ENCODE measurements at regions not wholly inside any gene's neighbourhood (a gene's known extent, or its start where the extent isn't known, plus 50 kb on each side); places are given as distances from the start of the nearest gene placed in this dataset.
"Not testable (repeated sequence)": the region's sequence is repeated elsewhere in the genome, so short reads cannot be mapped to it uniquely, and the experiment has no call there.

GRCh38 chr9:115883467-115884329 lies 269.9 kb upstream of the PAPPA start:
- DNase-seq (ENCODE audit: low spot score) = no peak

- DNase-seq (ENCODE audit: low spot score) = no peak
Observed at GRCh38 chr9:115884846-115885245, 268.7 kb upstream of the PAPPA start.

GRCh38 chr9:115888131-115888530 lies 265.5 kb upstream of the PAPPA start:
- no peak for DNase-seq (ENCODE audit: low spot score)

GRCh38 chr9:115891929-115892328 lies 261.7 kb upstream of the PAPPA start:
- DNase-seq (ENCODE audit: low spot score) = no peak

GRCh38 chr9:115898478-115898877 lies 255.1 kb upstream of the PAPPA start:
- not testable (repeated sequence) for DNase-seq (ENCODE audit: low spot score)

GRCh38 chr9:115900698-115901097 lies 252.9 kb upstream of the PAPPA start:
- DNase-seq (ENCODE audit: low spot score) = no peak

- DNase-seq (ENCODE audit: low spot score) = no peak
Observed at GRCh38 chr9:115910959-115911358, 242.6 kb upstream of the PAPPA start.

GRCh38 chr9:115912086-115912485 lies 241.5 kb upstream of the PAPPA start:
- DNase-seq (ENCODE audit: low spot score) = no peak

- DNase-seq (ENCODE audit: low spot score) = no peak
Observed at GRCh38 chr9:115913696-115914095, 239.9 kb upstream of the PAPPA start.

GRCh38 chr9:115914291-115914690 lies 239.3 kb upstream of the PAPPA start:
- DNase-seq (ENCODE audit: low spot score) = no peak

GRCh38 chr9:115921301-115921700 lies 232.3 kb upstream of the PAPPA start:
- no peak for DNase-seq (ENCODE audit: low spot score)

GRCh38 chr9:115922444-115922843 lies 231.1 kb upstream of the PAPPA start:
- DNase-seq (ENCODE audit: low spot score) = no peak

- DNase-seq (ENCODE audit: low spot score) = no peak
Observed at GRCh38 chr9:115923410-115923809, 230.2 kb upstream of the PAPPA start.

GRCh38 chr9:115923903-115924668 lies 229.5 kb upstream of the PAPPA start:
- no peak for DNase-seq (ENCODE audit: low spot score)

- DNase-seq (ENCODE audit: low spot score) = no peak
Observed at GRCh38 chr9:115924669-115924987, 229.0 kb upstream of the PAPPA start.

- DNase-seq (ENCODE audit: low spot score) = no peak
Observed at GRCh38 chr9:115925424-115925823, 228.2 kb upstream of the PAPPA start.

- no peak for DNase-seq (ENCODE audit: low spot score)
Observed at GRCh38 chr9:115930472-115930871, 223.1 kb upstream of the PAPPA start.

GRCh38 chr9:115938479-115938878 lies 215.1 kb upstream of the PAPPA start:
- DNase-seq (ENCODE audit: low spot score) = no peak

- no peak for DNase-seq (ENCODE audit: low spot score)
Observed at GRCh38 chr9:115939065-115939765, 214.4 kb upstream of the PAPPA start.

GRCh38 chr9:115941561-115942315 lies 211.9 kb upstream of the PAPPA start:
- no peak for DNase-seq (ENCODE audit: low spot score)

GRCh38 chr9:115943431-115944165 lies 210.0 kb upstream of the PAPPA start:
- no peak for DNase-seq (ENCODE audit: low spot score)
